Mesothelial cell of epicardium (in vitro differentiated cells): ENCODE measurements at regions not wholly inside any gene's neighbourhood (a gene's known extent, or its start where the extent isn't known, plus 50 kb on each side); places are given as distances from the start of the nearest gene placed in this dataset.

Experiments
- DNase-seq, 2 experiments: peaks; one replicate each; pipeline ENCODE4 v3.0.0; 2021; ENCODE audit warnings: low spot score in 2 of 2; ENCODE audit not compliant: unreplicated experiment in 2 of 2
- H3K27ac Mint-ChIP-seq: 2 replicates; pipeline ENCODE4 v1.8.0; 2021; ENCODE audit warnings: mixed read lengths
- H3K27me3 Mint-ChIP-seq: 2 replicates; pipeline ENCODE4 v1.8.0; 2021; ENCODE audit warnings: low read depth, mixed read lengths
- H3K36me3 Mint-ChIP-seq: 2 replicates; pipeline ENCODE4 v1.8.0; 2021; ENCODE audit warnings: mixed read lengths
- H3K4me1 Mint-ChIP-seq: 2 replicates; pipeline ENCODE4 v1.8.0; 2021; ENCODE audit warnings: mixed read lengths
- H3K4me3 Mint-ChIP-seq: 2 replicates; pipeline ENCODE4 v1.8.0; 2021; ENCODE audit warnings: mild to moderate bottlenecking, moderate library complexity, mixed read lengths
- H3K9me3 Mint-ChIP-seq: 2 replicates; pipeline ENCODE4 v1.8.0; 2021; ENCODE audit warnings: mixed read lengths
- TF ChIP-seq, protein P1 (sequence below): fragments of 200-600 bp; sonication (generic); IDR thresholded peaks from one replicate; pipeline ENCODE4 v1.5.0; 2021; ENCODE audit warnings: antibody characterized with exemption; ENCODE audit not compliant: unreplicated experiment

DNA sequence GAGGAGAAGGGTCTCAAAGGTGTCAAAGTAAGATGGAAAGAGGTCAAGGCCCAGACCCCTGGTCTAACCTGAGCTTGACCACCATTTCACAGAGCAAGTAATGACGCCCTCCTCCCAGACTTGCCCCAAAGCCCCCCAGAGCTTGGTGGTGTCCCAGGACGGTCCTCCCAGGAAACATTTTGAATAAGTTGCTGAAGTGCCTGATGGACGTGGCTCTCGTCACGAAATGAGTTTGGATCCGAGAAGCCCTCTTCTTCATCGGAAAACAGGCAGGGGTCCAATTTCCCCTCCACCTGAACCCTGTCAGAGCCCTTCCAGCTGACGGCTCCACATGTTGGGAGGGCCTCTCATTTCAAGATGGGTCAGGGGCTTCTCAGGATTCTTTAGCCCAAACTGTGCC lies 54.5 kb upstream of the TPM4 start:
- no peak for DNase-seq
- Mint-ChIP-seq H3K27ac (no peak overlapping the region), H3K4me3 (no peak overlapping the region), H3K27me3 (no peaks in the 10 kb centered on the region), H3K36me3 (no peaks in the 10 kb centered on the region), H3K4me1 (no peaks in the 10 kb centered on the region), H3K9me3 (peaks cover 12% of the 10 kb centered on the region)
- TF ChIP-seq, protein P1, sequence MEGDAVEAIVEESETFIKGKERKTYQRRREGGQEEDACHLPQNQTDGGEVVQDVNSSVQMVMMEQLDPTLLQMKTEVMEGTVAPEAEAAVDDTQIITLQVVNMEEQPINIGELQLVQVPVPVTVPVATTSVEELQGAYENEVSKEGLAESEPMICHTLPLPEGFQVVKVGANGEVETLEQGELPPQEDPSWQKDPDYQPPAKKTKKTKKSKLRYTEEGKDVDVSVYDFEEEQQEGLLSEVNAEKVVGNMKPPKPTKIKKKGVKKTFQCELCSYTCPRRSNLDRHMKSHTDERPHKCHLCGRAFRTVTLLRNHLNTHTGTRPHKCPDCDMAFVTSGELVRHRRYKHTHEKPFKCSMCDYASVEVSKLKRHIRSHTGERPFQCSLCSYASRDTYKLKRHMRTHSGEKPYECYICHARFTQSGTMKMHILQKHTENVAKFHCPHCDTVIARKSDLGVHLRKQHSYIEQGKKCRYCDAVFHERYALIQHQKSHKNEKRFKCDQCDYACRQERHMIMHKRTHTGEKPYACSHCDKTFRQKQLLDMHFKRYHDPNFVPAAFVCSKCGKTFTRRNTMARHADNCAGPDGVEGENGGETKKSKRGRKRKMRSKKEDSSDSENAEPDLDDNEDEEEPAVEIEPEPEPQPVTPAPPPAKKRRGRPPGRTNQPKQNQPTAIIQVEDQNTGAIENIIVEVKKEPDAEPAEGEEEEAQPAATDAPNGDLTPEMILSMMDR = no peak

DNA sequence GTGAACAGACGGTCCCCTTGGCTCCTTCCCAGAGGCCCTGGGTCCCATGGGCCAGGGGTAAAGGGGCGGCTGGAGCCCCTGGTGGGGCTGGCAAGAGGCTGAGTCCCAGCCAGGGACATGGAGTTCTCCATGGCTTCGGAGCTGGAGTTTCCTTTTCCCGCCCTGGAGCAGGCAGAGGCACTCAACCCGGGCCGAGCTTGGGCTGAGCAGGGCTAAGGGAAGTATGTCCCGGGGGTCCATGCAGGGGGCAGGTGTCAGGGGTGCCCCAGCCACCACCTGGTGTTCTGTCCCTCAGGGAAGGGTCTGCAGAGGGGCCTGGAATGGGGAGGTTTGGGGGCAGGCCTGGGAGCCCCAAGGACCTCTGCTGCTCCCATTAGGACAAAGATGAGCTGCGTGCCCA lies 54.0 kb upstream of the TPM4 start:
- Mint-ChIP-seq H3K4me3 (no peak overlapping the region), H3K27ac (no peak overlapping the region), H3K9me3 (peaks cover 17% of the 10 kb centered on the region), H3K36me3 (no peaks in the 10 kb centered on the region), H3K4me1 (no peaks in the 10 kb centered on the region), H3K27me3 (no peaks in the 10 kb centered on the region)
- TF ChIP-seq, protein P1 = no peak
- DNase-seq = no peak

- DNase-seq = no peak
- no peak overlapping the region for H3K27ac Mint-ChIP-seq
- no peaks in the 10 kb centered on the region for H3K36me3 Mint-ChIP-seq
- H3K4me3 Mint-ChIP-seq = no peak overlapping the region
- TF ChIP-seq, protein P1 = no peak
- no peaks in the 10 kb centered on the region for H3K27me3 Mint-ChIP-seq
- H3K4me1 Mint-ChIP-seq = no peaks in the 10 kb centered on the region
- H3K9me3 Mint-ChIP-seq = peaks cover 20% of the 10 kb centered on the region
These were observed 53.6 kb upstream of the TPM4 start for GRCh38 chr19:16022681-16023080.

DNA sequence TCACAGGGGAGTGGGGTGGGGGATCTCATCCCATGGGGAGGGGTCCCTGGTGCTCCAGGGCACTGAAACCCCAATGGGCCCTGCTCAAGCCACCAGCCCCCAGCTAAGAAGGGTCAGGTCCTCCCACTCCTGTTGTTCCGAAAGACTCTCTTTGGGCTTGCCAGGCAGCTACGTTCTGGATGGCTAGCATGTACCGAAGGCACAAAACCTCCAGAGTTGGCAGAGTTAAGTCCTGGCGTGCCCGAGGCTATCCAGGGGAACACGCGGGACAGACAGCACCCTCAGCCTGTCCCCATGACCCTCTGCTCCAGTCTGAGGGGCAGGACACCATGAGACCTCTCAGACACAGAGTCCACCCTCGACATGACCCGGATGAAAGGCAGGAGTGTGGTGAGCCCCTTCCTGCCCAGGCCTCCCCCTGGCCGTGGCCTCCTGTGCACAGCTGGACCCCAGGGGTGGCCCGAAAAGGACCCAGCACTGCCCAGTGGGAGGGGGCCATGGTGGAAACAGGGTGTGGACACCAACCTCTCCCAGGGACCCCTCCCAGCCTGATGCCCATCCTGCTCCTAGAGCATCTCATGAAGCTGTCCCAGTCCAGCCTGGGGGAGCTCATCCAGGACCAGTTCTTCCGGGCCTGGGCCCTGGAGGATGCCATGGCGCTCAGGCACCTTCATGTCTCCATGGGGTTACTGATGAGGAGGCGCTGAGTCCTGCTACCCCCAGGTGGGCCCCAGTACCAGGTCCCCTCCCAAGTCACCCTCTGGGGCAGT lies 53.0 kb upstream of the TPM4 start:
- TF ChIP-seq, protein P1 = no peak

DNA sequence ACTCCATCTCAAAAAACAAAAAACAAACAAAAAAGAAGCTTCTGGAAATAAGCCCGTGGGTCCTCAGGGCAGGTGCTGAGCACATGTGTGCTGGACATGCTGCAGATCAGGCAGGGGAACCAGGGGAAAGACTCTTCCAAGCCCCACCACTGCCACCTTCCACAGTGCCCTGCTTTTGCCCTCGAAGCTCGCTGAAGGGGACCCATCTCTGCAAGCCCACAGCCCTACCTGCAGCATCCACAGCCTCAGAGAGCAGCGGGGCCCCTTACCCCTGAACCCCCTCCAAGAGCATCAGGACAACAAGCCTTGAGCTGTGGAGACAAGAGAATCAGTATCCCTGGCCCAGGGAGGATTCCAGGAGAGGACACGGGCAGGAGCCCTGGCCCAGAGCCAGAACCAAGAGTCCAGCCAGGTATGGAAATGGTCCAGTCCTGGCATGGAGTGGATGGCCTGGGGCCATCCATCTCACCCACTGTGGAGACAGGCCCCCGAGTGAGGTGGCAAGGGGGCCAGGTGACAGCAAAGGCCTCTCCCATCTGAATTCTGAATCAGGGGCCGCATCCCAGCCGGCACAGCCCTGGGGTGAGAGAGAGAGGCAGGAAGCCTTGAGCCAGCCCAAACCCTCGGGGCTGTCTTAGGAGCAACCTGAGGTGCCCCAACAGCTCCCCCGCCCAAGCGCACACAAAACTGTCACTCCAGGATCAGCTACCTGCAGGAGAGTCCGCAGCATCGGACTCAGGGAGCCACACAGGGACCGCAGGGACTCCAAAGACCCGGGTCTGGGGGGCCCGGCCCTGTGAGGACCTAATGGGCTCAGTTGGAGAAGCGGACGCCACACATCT lies 51.8 kb upstream of the TPM4 start:
- Mint-ChIP-seq H3K27me3 (no peaks in the 10 kb centered on the region), H3K9me3 (peaks cover 10% of the 10 kb centered on the region), H3K4me3 (no peak overlapping the region), H3K4me1 (no peaks in the 10 kb centered on the region), H3K36me3 (no peaks in the 10 kb centered on the region), H3K27ac (no peak overlapping the region)
- TF ChIP-seq, protein P1 = no peak
- DNase-seq = no peak

More for the DNA sequence above, 53.0 kb upstream of the TPM4 start:
- Mint-ChIP-seq H3K9me3 (peaks cover 14% of the 10 kb centered on the region), H3K4me3 (no peak overlapping the region), H3K4me1 (no peaks in the 10 kb centered on the region), H3K27ac (no peak overlapping the region), H3K36me3 (no peaks in the 10 kb centered on the region), H3K27me3 (no peaks in the 10 kb centered on the region)
- no peak for DNase-seq
